ENCODE measurements at regions not wholly inside any gene's neighbourhood (a gene's known extent, or its start where the extent isn't known, plus 50 kb on each side); places are given as distances from the start of the nearest gene placed in this dataset.
"Not testable (repeated sequence)": the region's sequence is repeated elsewhere in the genome, so short reads cannot be mapped to it uniquely, and the experiment has no call there.

DNA sequence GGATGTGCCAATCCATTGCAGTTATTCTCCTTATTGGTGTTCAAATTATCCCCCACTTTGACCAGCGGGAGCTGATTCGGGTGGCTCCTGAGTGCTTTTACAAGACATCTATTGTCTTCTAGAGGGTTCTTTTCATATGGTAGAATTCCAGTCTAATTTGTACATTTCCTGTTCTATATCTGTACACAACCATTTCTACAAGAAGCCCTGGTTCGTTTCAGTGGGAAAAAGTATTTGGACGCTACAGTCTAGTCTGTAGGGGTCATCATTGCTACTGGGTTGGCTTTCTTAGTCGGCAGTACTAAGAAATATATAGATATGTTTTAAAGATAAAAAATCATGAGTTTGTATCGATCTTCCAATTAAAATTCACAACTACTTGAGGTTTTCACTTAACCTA, 262.6 kb downstream of the MAP2K6 start:
- DNase-seq = no peak
- Histone ChIP-seq H3K4me1 (no peaks in the 10 kb centered on the region), H3K27ac (no peak overlapping the region), H3K9me3 (no peaks in the 10 kb centered on the region), H3K4me3 (no peak overlapping the region), H3K27me3 (ENCODE audit: insufficient read depth in 3 of 3, low read length in 2 of 3) (no peaks in the 10 kb centered on the region), H3K36me3 (ENCODE audit: insufficient read depth in 1 of 2, low read depth in 1 of 2) (no peaks in the 10 kb centered on the region)
- TF ChIP-seq, protein P1, sequence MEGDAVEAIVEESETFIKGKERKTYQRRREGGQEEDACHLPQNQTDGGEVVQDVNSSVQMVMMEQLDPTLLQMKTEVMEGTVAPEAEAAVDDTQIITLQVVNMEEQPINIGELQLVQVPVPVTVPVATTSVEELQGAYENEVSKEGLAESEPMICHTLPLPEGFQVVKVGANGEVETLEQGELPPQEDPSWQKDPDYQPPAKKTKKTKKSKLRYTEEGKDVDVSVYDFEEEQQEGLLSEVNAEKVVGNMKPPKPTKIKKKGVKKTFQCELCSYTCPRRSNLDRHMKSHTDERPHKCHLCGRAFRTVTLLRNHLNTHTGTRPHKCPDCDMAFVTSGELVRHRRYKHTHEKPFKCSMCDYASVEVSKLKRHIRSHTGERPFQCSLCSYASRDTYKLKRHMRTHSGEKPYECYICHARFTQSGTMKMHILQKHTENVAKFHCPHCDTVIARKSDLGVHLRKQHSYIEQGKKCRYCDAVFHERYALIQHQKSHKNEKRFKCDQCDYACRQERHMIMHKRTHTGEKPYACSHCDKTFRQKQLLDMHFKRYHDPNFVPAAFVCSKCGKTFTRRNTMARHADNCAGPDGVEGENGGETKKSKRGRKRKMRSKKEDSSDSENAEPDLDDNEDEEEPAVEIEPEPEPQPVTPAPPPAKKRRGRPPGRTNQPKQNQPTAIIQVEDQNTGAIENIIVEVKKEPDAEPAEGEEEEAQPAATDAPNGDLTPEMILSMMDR (IDR thresholded peaks at IDR 0.05) = peak; percentile 25
- 56 to 67% (median 62%) methylated on average over 6 of the region's 6 CpGs for WGBS, 3 donors
- intact Hi-C loops (cut with DNase I) = no loop called here
- ATAC-seq = no peak

DNA sequence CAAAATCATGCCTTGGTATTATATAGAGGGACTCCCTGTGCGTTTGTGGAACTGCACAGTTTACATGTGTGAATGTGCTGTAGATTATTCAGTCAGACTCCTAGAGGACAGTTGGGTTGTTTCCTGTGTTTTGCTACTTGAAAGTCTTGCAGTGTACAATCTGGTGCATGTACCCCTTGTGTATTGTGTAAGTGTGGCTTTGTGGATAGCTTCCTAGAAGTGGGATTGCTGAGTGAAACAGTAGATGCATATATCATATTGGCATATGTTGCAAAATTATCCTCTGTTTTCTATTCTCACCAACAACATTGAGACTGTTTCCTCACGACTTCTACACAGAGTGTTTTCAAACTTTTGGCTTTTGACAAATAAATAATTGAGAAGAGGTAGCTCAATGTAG, 263.7 kb downstream of the MAP2K6 start:
- H3K4me1 ChIP-seq = no peaks in the 10 kb centered on the region
- 64 to 83% (median 67%) methylated on average over 2 of the region's 2 CpGs for WGBS, 3 donors
- H3K36me3 ChIP-seq (ENCODE audit: insufficient read depth in 1 of 2, low read depth in 1 of 2) = no peaks in the 10 kb centered on the region
- no peak overlapping the region for H3K4me3 ChIP-seq
- no peak overlapping the region for H3K27ac ChIP-seq
- no peak for DNase-seq
- TF ChIP-seq, protein P1 (IDR thresholded peaks at IDR 0.05) = no peak
- intact Hi-C loops (cut with DNase I) = no loop called here
- no peaks in the 10 kb centered on the region for H3K9me3 ChIP-seq
- H3K27me3 ChIP-seq (ENCODE audit: insufficient read depth in 3 of 3, low read length in 2 of 3) = no peaks in the 10 kb centered on the region
- no peak for ATAC-seq

DNA sequence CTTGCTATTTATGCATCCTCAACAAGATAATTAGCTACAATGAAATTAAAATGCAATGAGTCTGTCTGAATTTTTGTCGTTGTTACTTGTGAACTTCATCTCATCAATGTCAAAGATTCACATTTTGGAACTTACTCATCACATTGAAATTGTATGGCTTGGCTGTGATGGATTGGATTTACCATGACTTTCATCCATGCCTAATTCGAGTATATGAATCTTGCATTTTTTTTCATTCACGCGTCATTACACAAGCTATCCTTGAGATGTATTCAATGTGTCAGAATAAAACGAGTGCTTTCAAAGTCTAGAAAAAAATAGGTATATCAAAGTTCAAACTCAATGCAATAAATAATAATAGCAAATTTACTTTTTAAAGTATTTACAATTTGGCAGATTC, 265.3 kb downstream of the MAP2K6 start:
- Histone ChIP-seq H3K27ac (no peak overlapping the region), H3K27me3 (ENCODE audit: insufficient read depth in 3 of 3, low read length in 2 of 3) (no peaks in the 10 kb centered on the region), H3K4me3 (no peak overlapping the region), H3K9me3 (no peaks in the 10 kb centered on the region), H3K4me1 (no peaks in the 10 kb centered on the region), H3K36me3 (ENCODE audit: insufficient read depth in 1 of 2, low read depth in 1 of 2) (no peaks in the 10 kb centered on the region)
- DNase-seq (no peak), ATAC-seq (no peak)
- TF ChIP-seq, protein P1 (IDR thresholded peaks at IDR 0.05) = no peak
- 73 to 81% (median 81%) methylated on average over 5 of the region's 5 CpGs for WGBS, 3 donors
- intact Hi-C loops (cut with DNase I) = no loop called here

DNA sequence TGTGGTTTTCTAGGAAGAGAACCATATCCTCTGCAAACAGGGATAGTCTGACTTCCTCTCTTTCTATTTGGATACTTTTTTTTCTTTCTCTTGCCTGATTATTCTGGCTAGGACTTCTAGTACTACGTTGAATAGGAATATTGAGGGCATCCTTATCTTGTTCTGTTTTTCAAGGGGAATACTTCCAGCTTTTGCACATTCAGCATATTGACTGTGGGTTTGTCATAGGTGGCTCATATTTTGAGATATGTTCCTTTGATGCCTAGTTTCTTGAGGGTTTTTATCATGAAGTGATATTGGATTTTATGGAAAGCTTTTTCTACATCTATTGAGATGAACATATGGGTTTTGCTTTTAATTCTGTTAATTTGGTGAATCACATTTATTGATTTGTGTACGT, 269.8 kb downstream of the MAP2K6 start:
- Histone ChIP-seq H3K9me3 (no peaks in the 10 kb centered on the region), H3K27ac (no peak overlapping the region), H3K36me3 (ENCODE audit: insufficient read depth in 1 of 2, low read depth in 1 of 2) (no peaks in the 10 kb centered on the region), H3K4me3 (no peak overlapping the region), H3K4me1 (no peaks in the 10 kb centered on the region), H3K27me3 (ENCODE audit: insufficient read depth in 3 of 3, low read length in 2 of 3) (no peaks in the 10 kb centered on the region)
- intact Hi-C loops (cut with DNase I) = no loop called here
- WGBS, 3 donors = 71 to 76% (median 72%) methylated on average over 2 of the region's 2 CpGs
- ATAC-seq = no peak
- TF ChIP-seq, protein P1 (IDR thresholded peaks at IDR 0.05) = no peak
- DNase-seq = no peak

DNA sequence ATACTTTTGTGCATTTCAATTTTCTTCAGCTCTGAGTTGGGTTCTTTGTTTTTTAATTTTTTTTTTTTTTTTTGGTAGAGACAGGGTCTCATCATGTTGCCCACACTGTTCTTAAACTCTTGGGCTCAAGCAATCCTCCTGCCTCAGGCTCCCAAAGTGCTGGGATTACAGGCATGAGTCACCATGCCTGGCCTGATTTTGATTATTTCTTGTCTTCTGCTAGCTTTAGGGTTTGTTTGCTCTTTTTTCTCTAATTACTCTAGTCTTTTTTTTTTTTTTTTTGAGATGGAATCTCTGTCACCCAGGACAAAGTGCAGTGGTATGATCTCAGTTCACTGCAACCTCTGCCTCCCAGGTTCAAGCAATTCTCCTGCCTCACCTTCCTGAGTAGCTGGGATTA, 270.7 kb downstream of the MAP2K6 start:
- H3K4me3 ChIP-seq; DNase-seq; H3K4me1 ChIP-seq; H3K9me3 ChIP-seq; H3K27ac ChIP-seq; H3K27me3 ChIP-seq (ENCODE audit: insufficient read depth in 3 of 3, low read length in 2 of 3); ATAC-seq; intact Hi-C loops (cut with DNase I); H3K36me3 ChIP-seq (ENCODE audit: insufficient read depth in 1 of 2, low read depth in 1 of 2): not testable (repeated sequence)

All from psoas muscle (tissue), 7 donors.